ENCODE measurements at regions not wholly inside any gene's neighbourhood (a gene's known extent, or its start where the extent isn't known, plus 50 kb on each side); places are given as distances from the start of the nearest gene placed in this dataset.
A peak's percentile ranks its signal among the peaks of the same experiment; 100 is the strongest.

DNA sequence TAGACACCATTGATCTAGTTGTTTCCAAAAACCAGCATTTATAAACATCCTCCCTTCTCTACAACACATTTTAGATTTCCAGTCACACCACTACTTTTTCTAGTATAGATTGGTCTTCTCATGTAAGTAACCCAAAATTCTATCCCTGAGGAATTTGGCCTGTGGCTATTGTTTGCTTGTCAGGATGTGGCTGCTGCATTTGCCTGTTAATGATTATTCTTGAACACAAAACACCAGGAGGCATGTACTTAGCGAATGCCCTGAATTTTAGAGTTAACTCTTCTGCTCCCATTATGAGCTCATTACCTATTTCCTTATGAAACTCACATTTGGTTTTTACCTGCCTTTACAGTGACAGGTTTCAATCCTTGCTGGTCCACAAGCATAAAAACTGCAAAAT is 102.0 kb upstream of the FSTL5 start:
- Histone ChIP-seq H3K4me3 (ENCODE audit: low read depth in 2 of 2, low read length in 2 of 2) (no peak overlapping the region), H3K36me3 (ENCODE audit: control insufficient read depth, insufficient read depth, low read length) (no peaks in the 10 kb centered on the region), H3K9me3 (ENCODE audit: control insufficient read depth, insufficient read depth, low read depth, low read length) (no peaks in the 10 kb centered on the region), H3K4me1 (ENCODE audit: control insufficient read depth, insufficient read depth, low read length) (no peaks in the 10 kb centered on the region), H3K27me3 (ENCODE audit: control insufficient read depth, insufficient read depth, low read length) (no peaks in the 10 kb centered on the region), H3K27ac (ENCODE audit: low read length) (no peak overlapping the region)
- POLR2A ChIA-PET = no interaction called here
- intact Hi-C loops (cut with micrococcal nuclease; ENCODE audit: unreplicated experiment) (no loop called here), in situ Hi-C loops (cut with HindIII; ENCODE audit: low pct_unique_long_range_greater_than_20kb, low sequenced_read_pairs) (no loop called here)
- BruUV-seq (replicated peaks) = no TSS peak
- TF ChIP-seq TCF7L2 (IDR thresholded peaks at IDR 0.05; ENCODE audit: low read depth, low read length) (no peak), POLR2AphosphoS5 (IDR thresholded peaks at IDR 0.05; ENCODE audit: low read depth, low read length) (no peak), REST (IDR thresholded peaks at IDR 0.05; ENCODE audit: insufficient read depth in 1 of 2, low read depth in 2 of 2, low read length in 1 of 2) (no peak), SIN3A (IDR thresholded peaks at IDR 0.05; ENCODE audit: borderline replicate concordance, insufficient read depth, low read depth, low read length) (no peak)
- TF ChIP-seq, protein P1, sequence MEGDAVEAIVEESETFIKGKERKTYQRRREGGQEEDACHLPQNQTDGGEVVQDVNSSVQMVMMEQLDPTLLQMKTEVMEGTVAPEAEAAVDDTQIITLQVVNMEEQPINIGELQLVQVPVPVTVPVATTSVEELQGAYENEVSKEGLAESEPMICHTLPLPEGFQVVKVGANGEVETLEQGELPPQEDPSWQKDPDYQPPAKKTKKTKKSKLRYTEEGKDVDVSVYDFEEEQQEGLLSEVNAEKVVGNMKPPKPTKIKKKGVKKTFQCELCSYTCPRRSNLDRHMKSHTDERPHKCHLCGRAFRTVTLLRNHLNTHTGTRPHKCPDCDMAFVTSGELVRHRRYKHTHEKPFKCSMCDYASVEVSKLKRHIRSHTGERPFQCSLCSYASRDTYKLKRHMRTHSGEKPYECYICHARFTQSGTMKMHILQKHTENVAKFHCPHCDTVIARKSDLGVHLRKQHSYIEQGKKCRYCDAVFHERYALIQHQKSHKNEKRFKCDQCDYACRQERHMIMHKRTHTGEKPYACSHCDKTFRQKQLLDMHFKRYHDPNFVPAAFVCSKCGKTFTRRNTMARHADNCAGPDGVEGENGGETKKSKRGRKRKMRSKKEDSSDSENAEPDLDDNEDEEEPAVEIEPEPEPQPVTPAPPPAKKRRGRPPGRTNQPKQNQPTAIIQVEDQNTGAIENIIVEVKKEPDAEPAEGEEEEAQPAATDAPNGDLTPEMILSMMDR (IDR thresholded peaks at IDR 0.05) = no peak
- DNase-seq (ENCODE audit: low read depth, low spot score) (no peak), ATAC-seq (no peak)
- CTCF ChIA-PET = no interaction called here

- DNase-seq (ENCODE audit: low read depth, low spot score) (no peak), ATAC-seq (no peak)
- no peak overlapping the region for H3K27ac ChIP-seq (ENCODE audit: low read length)
- ChIA-PET POLR2A (no interaction called here), CTCF (no interaction called here)
- H3K4me3 ChIP-seq (ENCODE audit: low read depth in 2 of 2, low read length in 2 of 2) = peak overlapping the region; percentile 9 to 37; a peak in 2 of 4 replicates
- intact Hi-C loops (cut with micrococcal nuclease; ENCODE audit: unreplicated experiment) = no loop called here
- BruUV-seq (replicated peaks) = no TSS peak
- H3K4me1 ChIP-seq (ENCODE audit: control insufficient read depth, insufficient read depth, low read length) = no peaks in the 10 kb centered on the region
- TF ChIP-seq POLR2AphosphoS5 (IDR thresholded peaks at IDR 0.05; ENCODE audit: low read depth, low read length) (no peak), TCF7L2 (IDR thresholded peaks at IDR 0.05; ENCODE audit: low read depth, low read length) (no peak), SIN3A (IDR thresholded peaks at IDR 0.05; ENCODE audit: borderline replicate concordance, insufficient read depth, low read depth, low read length) (no peak), REST (IDR thresholded peaks at IDR 0.05; ENCODE audit: insufficient read depth in 1 of 2, low read depth in 2 of 2, low read length in 1 of 2) (no peak)
- TF ChIP-seq, protein P1 (IDR thresholded peaks at IDR 0.05) = no peak
- in situ Hi-C loops (cut with HindIII; ENCODE audit: low pct_unique_long_range_greater_than_20kb, low sequenced_read_pairs) = no loop called here
- H3K27me3 ChIP-seq (ENCODE audit: control insufficient read depth, insufficient read depth, low read length) = no peaks in the 10 kb centered on the region
- H3K36me3 ChIP-seq (ENCODE audit: control insufficient read depth, insufficient read depth, low read length) = no peaks in the 10 kb centered on the region
- H3K9me3 ChIP-seq (ENCODE audit: control insufficient read depth, insufficient read depth, low read depth, low read length) = no peaks in the 10 kb centered on the region
Measured at GRCh38 chr4:162245051-162245450, 81.3 kb upstream of the FSTL5 start.

All from Panc1 (cell line).